Vagina (tissue), 2 donors: ENCODE measurements at regions not wholly inside any gene's neighbourhood (a gene's known extent, or its start where the extent isn't known, plus 50 kb on each side); places are given as distances from the start of the nearest gene placed in this dataset.

Source experiments
- DNase-seq, 2 donors: peaks; one replicate each; pipeline ENCODE4 v3.0.0-alpha.2; 2017; ENCODE audit errors: extremely low spot score in 2 of 2
- H3K27ac ChIP-seq: fragments of 200-600 bp; sonication (generic); one replicate; pipeline ENCODE4 v1.5.1; 2019
- H3K27me3 ChIP-seq: fragments of 200-600 bp; sonication (generic); one replicate; pipeline ENCODE4 v1.5.1; 2019
- H3K36me3 ChIP-seq, 2 donors: fragments of 200-600 bp; sonication (generic); one replicate each; pipeline ENCODE4 v1.5.1; 2017 to 2019
- H3K4me1 ChIP-seq: fragments of 200-600 bp; sonication (generic); one replicate; pipeline ENCODE4 v1.5.1; 2019
- H3K4me3 ChIP-seq, 2 donors: fragments of 200-600 bp; sonication (generic); 1 replicate in 1 of 2; 2 replicates in 1 of 2; pipeline ENCODE4 v1.5.1; 2016 to 2019
- H3K9me3 ChIP-seq: fragments of 200-600 bp; sonication (generic); one replicate; pipeline ENCODE4 v1.5.1; 2019
- POLR2A ChIP-seq, 2 donors: fragments of 450-650 bp; IDR thresholded peaks; one replicate each; pipeline ENCODE4 v1.6.1; 2017; ENCODE audit warnings: antibody characterized with exemption in 2 of 2, mild to moderate bottlenecking in 2 of 2, moderate library complexity in 2 of 2
- POLR2AphosphoS5 ChIP-seq, 2 donors: sonication (generic); formaldehyde crosslinking; IDR thresholded peaks; one replicate each; pipeline ENCODE4 v1.9.0; 2017; ENCODE audit warnings: antibody characterized with exemption in 2 of 2, mild to moderate bottlenecking in 2 of 2, low read depth in 1 of 2; ENCODE audit not compliant: insufficient read depth in 1 of 2
- intact Hi-C: fragments of 100-400 bp; cut with DNase I; formaldehyde crosslinking; loops from one replicate; pipeline ENCODE4 v1.15.1; 2023
- TF ChIP-seq, protein P1 (sequence below), 3 experiments: fragments of 450-650 bp in 2 of 3; fragments of 200-600 bp in 1 of 3; sonication (generic) in 1 of 3; IDR thresholded peaks; one replicate each; pipeline ENCODE4 v1.5.1; 2017 to 2019; ENCODE audit warnings: antibody characterized with exemption in 3 of 3, mild to moderate bottlenecking in 2 of 3, moderate library complexity in 2 of 3

DNA sequence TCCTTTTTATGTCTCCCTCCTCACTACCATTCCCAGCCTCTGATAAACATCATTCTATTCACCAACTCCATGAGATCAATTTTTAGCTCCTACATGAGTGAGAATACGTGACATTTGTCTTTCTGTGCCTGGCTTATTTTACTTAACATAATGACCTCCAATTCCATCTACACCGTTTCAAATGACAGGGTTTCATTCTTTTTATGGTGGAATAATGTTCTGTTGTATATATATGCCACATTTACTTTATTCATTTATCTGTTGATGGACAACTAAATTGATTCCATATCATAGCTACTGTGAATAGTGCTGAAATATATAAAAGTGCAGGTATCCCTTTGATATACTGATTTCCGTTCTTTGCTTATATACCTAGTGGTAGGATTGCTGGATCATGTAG is 503.9 kb downstream of the SMARCA1 start:
- no peak for DNase-seq
- intact Hi-C loops: no loop called here
- no peak for TF ChIP-seq POLR2AphosphoS5 (IDR thresholded peaks at IDR 0.05; ENCODE audit: insufficient read depth in 1 of 2, low read depth in 1 of 2)
- no peak for TF ChIP-seq POLR2A (IDR thresholded peaks at IDR 0.05)
- TF ChIP-seq, protein P1, sequence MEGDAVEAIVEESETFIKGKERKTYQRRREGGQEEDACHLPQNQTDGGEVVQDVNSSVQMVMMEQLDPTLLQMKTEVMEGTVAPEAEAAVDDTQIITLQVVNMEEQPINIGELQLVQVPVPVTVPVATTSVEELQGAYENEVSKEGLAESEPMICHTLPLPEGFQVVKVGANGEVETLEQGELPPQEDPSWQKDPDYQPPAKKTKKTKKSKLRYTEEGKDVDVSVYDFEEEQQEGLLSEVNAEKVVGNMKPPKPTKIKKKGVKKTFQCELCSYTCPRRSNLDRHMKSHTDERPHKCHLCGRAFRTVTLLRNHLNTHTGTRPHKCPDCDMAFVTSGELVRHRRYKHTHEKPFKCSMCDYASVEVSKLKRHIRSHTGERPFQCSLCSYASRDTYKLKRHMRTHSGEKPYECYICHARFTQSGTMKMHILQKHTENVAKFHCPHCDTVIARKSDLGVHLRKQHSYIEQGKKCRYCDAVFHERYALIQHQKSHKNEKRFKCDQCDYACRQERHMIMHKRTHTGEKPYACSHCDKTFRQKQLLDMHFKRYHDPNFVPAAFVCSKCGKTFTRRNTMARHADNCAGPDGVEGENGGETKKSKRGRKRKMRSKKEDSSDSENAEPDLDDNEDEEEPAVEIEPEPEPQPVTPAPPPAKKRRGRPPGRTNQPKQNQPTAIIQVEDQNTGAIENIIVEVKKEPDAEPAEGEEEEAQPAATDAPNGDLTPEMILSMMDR (IDR thresholded peaks at IDR 0.05): no peak

DNA sequence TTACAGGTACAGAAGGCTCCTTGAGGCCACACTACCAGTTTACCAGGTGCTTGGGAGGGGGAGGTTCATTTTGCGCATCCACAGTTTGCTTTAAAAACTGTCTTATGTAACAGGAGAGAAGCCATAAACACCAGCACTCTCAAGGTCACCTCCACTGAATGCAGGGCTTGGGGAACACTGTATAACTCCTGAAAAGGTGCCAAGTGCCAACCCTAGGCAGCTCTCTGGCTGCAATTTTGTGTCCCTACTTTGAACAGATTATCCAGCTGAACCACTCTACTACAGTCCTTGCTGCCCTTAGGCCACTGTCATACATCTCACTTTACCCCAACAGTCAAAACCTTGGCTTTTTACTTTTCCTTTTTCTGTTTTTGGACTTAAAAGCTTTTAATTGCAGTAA is 507.9 kb downstream of the SMARCA1 start:
- Histone ChIP-seq H3K27ac (no peak overlapping the region), H3K27me3 (no peaks in the 10 kb centered on the region), H3K4me3 (no peak overlapping the region), H3K36me3 (no peaks in the 10 kb centered on the region), H3K9me3 (no peaks in the 10 kb centered on the region), H3K4me1 (no peaks in the 10 kb centered on the region)
- intact Hi-C loops: no loop called here
- DNase-seq: no peak
- no peak for TF ChIP-seq POLR2AphosphoS5 (IDR thresholded peaks at IDR 0.05; ENCODE audit: insufficient read depth in 1 of 2, low read depth in 1 of 2)

More for the DNA sequence above, 503.9 kb downstream of the SMARCA1 start:
- H3K36me3 ChIP-seq: no peaks in the 10 kb centered on the region
- no peaks in the 10 kb centered on the region for H3K4me1 ChIP-seq
- H3K27ac ChIP-seq: no peak overlapping the region
- H3K4me3 ChIP-seq: no peak overlapping the region
- no peaks in the 10 kb centered on the region for H3K27me3 ChIP-seq
- H3K9me3 ChIP-seq: no peaks in the 10 kb centered on the region

DNA sequence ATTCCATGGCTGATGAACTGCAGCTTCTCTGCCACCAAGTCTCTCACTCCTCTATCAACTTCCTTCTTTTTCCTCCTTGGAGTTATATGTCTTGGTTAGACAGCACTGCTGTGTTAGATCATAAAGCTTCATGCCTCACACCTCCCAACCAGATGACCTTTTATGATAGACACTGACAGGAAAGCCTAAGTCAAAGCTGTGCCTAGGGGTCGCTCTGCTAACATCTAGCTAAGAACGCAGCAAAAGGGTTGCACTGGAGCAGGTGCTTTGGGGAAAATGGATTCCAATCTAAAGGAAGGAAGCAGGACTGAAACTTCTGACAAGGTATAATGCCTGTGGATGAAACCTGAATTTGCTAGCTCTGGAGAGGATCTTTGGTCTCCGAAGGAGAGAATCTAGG is 509.7 kb downstream of the SMARCA1 start:
- Histone ChIP-seq H3K27ac (no peak overlapping the region), H3K9me3 (no peaks in the 10 kb centered on the region), H3K4me3 (no peak overlapping the region), H3K27me3 (no peaks in the 10 kb centered on the region), H3K36me3 (no peaks in the 10 kb centered on the region), H3K4me1 (no peaks in the 10 kb centered on the region)
- TF ChIP-seq, protein P1 (IDR thresholded peaks at IDR 0.05): no peak
- no peak for TF ChIP-seq POLR2A (IDR thresholded peaks at IDR 0.05)
- no peak for TF ChIP-seq POLR2AphosphoS5 (IDR thresholded peaks at IDR 0.05; ENCODE audit: insufficient read depth in 1 of 2, low read depth in 1 of 2)
- no peak for DNase-seq
- intact Hi-C loops: no loop called here

- Histone ChIP-seq H3K36me3 (no peaks in the 10 kb centered on the region), H3K4me1 (no peaks in the 10 kb centered on the region), H3K27me3 (no peaks in the 10 kb centered on the region), H3K4me3 (no peak overlapping the region), H3K27ac (no peak overlapping the region), H3K9me3 (no peaks in the 10 kb centered on the region)
- TF ChIP-seq, protein P1 (IDR thresholded peaks at IDR 0.05): no peak
- TF ChIP-seq POLR2A (IDR thresholded peaks at IDR 0.05): no peak
- no peak for TF ChIP-seq POLR2AphosphoS5 (IDR thresholded peaks at IDR 0.05; ENCODE audit: insufficient read depth in 1 of 2, low read depth in 1 of 2)
- intact Hi-C loops: no loop called here
- DNase-seq: no peak
Observed at GRCh38 chrX:129007631-129008030, 515.7 kb downstream of the SMARCA1 start.

GRCh38 chrX:129006491-129006890 is 516.8 kb downstream of the SMARCA1 start:
- H3K4me1 ChIP-seq: no peaks in the 10 kb centered on the region
- H3K9me3 ChIP-seq: no peaks in the 10 kb centered on the region
- H3K27me3 ChIP-seq: no peaks in the 10 kb centered on the region
- no peak for DNase-seq
- H3K27ac ChIP-seq: no peak overlapping the region
- TF ChIP-seq POLR2AphosphoS5 (IDR thresholded peaks at IDR 0.05; ENCODE audit: insufficient read depth in 1 of 2, low read depth in 1 of 2) (no peak), POLR2A (IDR thresholded peaks at IDR 0.05) (no peak)
- TF ChIP-seq, protein P1 (IDR thresholded peaks at IDR 0.05): no peak
- H3K36me3 ChIP-seq: no peaks in the 10 kb centered on the region
- no peak overlapping the region for H3K4me3 ChIP-seq
- intact Hi-C loops: no loop called here

GRCh38 chrX:129000797-129001196 is 522.5 kb downstream of the SMARCA1 start:
- DNase-seq: no peak

More at GRCh38 chrX:129000797-129001196, 522.5 kb downstream of the SMARCA1 start:
- intact Hi-C loops: no loop called here
- Histone ChIP-seq H3K27me3 (no peaks in the 10 kb centered on the region), H3K4me3 (no peak overlapping the region), H3K27ac (no peak overlapping the region), H3K36me3 (no peaks in the 10 kb centered on the region), H3K4me1 (no peaks in the 10 kb centered on the region), H3K9me3 (no peaks in the 10 kb centered on the region)
- no peak for TF ChIP-seq POLR2A (IDR thresholded peaks at IDR 0.05)
- TF ChIP-seq POLR2AphosphoS5 (IDR thresholded peaks at IDR 0.05; ENCODE audit: insufficient read depth in 1 of 2, low read depth in 1 of 2): no peak
- TF ChIP-seq, protein P1 (IDR thresholded peaks at IDR 0.05): no peak
